CD4-positive, alpha-beta T cell treated with Interleukin-12 subunit alpha and Interleukin-12 subunit beta, for 1 hour (primary cell): ENCODE measurements at regions not wholly inside any gene's neighbourhood (a gene's known extent, or its start where the extent isn't known, plus 50 kb on each side); places are given as distances from the start of the nearest gene placed in this dataset.
"Not testable (repeated sequence)": the region's sequence is repeated elsewhere in the genome, so short reads cannot be mapped to it uniquely, and the experiment has no call there.

Experiments used
- DNase-seq: peaks from one replicate; pipeline ENCODE4 v3.0.0-alpha.2; 2020

DNA sequence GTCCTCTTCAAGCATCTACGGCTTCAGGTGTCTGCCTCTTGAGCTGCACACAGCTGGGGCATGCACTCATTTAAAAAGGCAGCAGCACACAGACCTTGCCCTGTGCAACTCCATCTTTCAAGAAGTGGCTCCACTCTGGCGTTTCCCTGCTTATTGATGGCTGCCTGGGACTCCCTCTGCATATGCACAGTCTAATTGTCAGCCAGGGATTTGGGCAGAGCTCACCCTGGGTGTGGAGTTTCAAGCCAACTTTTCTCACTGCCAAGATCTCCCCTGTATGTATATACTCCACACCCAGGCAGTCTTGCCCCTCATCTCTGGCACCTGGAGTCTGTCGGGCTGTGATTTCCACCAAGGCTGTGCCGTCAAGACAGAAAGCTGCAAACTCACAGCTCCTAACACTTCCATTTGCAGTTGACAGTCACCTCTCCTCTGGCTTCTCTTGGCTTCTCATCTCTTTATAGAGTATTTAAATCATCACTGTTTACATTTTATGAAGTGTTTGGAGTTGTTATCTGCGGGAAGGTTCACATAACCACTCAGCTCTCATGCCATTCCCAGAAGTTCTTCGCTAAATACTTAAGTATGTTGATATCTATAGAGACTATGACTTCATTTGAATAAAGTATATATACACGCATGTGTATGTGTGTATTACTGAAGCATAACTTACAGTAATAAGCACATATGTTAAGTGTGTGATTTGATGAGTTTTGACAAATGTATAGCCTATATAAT lies 130.5 kb upstream of the ZNF469 start:
- DNase-seq, result not testable (repeated sequence)

DNA sequence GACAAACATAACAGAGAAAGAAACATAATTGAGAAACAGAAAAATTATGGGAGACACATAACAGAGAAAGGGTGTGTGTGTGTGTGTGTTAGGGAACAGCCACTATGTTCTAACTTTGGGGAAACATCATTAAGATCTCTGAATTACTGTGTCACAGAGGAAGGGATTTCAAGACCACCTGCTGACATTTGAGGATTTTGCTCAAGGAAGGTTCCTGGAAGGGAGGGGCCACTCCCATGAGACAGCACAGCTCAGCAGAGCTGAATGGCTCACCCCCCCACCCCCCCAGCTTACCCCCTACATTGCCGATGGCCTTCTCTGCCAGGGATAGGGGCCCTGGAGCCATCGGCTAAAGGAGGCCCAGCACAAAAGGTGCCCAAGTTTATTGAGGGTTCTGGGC lies 124.6 kb upstream of the ZNF469 start:
- not testable (repeated sequence) for DNase-seq

DNA sequence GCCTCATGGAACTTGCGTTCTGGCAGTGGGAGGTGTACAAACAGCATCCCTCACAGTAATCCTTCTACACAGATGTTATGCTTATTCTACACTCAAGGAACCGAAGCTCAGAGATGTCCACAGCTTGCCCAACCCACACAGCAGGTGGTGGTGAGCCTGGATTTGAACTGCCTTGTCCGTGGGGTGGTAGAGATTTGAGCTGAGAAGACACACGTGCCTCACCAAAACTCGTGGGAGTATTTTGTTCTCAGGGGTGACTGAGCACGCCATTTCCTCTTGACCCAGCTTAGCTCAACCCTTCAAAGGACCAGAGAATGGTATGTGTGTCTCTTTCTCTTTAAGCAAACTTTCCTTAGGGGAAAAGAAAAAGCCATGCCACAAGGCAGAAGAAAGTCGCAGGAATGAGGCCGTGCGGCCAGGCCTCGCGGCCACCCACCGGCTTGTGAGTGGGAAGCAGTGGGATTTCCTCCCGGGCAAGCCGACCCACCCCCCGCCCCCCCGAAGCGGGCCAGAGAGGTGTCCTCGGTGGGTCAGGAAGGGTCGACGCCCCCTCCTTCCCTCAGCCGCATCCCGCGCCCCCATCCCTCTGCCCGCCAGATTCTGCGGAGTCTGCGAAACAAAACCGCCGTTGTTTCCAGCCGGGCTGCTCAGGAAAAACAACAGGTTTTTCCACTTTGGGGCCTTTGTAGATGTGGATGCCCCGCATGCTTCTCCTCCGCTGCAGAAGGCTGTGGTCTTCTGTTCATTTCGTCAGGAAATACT lies 123.8 kb upstream of the ZNF469 start:
- not testable (repeated sequence) for DNase-seq

DNA sequence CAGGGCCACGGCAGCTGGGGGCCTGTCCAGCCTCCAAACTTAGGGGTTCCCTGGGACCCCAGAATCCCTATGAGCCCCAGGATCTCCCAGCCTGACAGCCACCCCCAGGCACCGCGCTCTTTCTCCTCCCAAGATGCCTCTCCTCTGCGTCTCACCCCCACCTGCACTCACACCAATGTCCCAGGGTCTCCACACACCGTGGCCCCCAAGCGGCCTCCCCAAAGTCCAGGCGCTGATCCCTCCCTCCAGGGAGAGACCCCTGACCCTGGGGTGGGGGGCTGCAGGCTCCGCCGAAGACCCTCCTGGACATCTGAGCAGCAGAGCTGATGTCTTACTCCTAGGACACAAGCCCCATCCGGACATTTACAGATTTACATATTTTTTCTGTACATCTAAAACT lies 123.2 kb upstream of the ZNF469 start:
- DNase-seq, result not testable (repeated sequence)

GRCh38 chr16:88260146-88260545 lies 122.6 kb upstream of the ZNF469 start:
- DNase-seq, result not testable (repeated sequence)

DNA sequence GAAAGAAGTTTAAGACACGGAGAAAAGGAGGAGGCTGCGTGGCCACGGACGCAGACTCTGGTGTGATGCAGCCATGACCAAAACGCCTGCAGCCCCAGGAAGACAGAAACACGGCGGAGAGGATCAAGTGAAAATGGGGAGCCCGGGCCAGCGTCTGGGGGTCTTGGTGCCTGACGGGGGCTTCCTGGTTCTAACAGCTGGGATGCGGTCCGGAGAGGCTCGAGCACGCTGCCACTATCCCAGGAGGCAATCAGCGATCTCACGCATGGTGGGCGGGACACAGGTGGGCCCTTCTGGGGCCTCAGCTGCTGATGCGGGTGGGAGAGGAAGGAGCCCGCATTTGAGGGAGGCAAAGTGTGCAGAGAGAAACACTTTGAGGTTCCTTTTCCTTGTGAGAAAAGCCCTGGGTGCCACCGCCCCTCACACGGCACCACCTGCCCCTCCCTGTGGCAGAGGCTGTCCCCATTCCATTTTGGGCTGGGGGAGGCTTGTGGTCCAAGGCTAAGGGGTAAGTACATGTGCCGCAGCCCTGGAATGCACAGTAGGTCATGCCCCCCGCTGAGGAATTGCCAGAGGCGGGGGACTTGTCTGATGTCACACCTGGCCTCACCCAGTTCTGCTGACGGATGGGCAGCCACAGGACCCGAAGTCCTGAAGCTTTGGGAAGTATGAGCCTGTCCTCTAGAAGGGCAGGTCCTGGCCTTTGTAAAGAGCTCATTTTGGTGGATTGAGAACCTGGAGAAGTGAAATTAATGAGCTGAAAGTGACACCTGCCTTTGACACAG lies 121.7 kb upstream of the ZNF469 start:
- not testable (repeated sequence) for DNase-seq

- DNase-seq, result not testable (repeated sequence)
These were observed 120.7 kb upstream of the ZNF469 start for GRCh38 chr16:88261814-88262605.

DNA sequence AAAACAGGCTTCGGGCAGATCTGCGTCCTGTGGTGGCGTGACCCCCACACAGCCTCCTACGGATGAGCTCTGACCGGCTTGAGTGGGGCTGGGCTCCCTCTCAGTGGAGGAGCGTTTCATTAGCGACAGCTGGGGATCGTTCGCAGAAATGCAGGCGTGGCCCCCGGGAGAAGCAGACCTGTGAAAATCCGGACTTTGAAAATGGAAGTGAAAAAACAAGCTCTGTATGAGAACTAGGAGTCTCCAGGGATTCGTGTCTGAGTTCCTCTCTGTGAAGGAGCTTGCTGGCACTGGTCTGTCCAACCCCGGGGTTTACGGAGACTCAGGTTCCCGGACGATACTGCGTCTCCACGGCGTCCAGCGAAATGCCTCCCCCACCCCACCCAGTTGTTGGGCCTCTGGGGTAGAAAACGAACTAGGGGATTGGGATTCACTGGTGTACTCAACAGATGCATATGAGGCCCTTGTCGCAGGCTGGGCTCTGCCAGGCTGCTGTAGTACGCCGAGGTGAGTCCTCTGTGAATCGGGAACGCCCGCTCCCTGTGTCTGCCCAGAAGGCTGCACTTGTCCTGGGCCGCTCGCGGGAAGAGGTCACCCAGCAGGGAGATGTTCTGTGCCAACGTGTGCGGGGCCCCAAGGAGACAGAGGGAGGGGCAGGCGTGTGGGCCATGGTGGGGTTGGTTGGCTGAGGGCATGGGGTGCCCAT lies 119.7 kb upstream of the ZNF469 start:
- not testable (repeated sequence) for DNase-seq

DNA sequence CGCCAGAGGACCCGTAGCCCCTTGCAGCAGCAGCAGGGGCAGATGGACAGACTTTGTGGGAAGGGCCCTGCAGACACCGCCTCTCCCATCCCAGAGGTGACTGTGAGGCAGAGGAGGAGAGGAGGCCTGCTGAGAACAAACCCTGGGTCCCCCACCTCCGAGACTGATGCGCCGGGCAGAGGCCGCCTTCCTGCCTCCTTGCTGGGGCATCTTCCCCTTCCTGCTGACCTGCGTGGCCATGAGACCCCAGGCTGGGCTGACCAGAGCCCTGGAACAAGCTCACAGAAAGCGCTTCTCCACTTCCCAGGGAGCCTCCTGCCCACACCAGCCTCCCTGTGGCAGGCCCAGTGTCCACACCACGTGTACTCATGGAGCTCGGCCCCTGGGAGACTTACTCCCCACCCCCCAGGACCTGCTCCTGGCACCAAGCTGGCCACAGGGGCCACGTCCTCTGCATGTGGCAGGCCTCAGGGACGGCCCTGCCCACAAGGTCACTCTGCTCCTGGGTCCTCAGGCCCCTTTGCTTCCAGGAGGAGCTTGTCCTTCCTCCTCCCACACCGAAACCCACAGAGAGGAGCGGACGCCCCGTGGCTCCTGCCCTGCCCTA lies 119.0 kb upstream of the ZNF469 start:
- DNase-seq, result not testable (repeated sequence)

- peak; percentile 44 for DNase-seq
These were observed 118.0 kb upstream of the ZNF469 start for GRCh38 chr16:88264641-88265285.

- DNase-seq, result peak; percentile 42
These were observed 117.3 kb upstream of the ZNF469 start for GRCh38 chr16:88265286-88265938.

DNA sequence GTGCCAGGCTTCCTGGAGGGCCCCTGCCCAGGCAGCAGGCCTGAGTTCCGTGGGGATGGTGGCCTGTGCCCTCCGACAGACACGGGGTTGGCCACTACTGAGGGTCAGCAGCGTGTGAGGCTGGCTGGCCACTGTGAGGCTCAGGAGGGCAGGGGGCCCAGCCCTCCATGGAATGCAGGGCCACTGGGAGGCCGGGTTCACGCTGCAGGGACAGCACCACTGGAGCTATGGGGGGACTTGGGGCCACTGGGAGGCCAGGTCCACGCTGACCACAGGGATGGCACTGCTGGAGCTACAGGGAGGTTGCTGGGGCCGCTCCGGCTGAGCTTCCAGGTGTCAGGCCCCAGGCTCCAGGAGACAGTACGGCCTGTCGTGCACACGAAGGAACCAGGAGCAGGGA lies 116.7 kb upstream of the ZNF469 start:
- DNase-seq, result not testable (repeated sequence)

DNA sequence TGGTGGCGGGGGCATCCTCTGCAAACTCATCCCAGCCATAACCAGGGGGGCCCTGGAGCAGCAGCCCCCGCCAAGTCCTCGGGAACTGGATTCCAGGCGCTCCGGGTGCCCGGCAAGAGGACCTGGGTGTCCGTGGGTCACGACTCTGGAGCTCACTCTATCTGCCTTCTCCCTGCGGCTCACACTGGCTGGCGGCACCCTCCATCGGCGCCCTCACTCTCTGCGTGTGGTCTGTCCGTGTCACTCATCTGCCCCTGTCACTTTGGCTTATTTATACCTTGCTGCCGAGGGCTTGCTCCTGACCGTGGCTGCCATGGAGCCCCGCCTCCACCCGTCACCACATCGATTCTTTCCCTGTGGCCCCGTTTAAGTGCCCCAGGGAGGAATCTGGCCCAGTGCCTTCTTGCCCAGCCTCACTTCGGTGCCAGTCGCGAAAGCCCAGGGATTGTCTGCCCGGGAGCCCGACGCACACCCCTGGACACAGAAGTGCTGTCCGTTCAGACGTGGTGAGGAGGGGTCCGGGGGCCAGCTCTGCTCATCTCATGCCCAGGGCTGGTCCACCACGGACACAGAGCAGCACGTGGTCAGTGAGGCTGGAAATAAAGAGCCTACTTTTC lies 115.7 kb upstream of the ZNF469 start:
- DNase-seq, result not testable (repeated sequence)

- not testable (repeated sequence) for DNase-seq
These were observed 114.4 kb upstream of the ZNF469 start for GRCh38 chr16:88268186-88268970.

DNA sequence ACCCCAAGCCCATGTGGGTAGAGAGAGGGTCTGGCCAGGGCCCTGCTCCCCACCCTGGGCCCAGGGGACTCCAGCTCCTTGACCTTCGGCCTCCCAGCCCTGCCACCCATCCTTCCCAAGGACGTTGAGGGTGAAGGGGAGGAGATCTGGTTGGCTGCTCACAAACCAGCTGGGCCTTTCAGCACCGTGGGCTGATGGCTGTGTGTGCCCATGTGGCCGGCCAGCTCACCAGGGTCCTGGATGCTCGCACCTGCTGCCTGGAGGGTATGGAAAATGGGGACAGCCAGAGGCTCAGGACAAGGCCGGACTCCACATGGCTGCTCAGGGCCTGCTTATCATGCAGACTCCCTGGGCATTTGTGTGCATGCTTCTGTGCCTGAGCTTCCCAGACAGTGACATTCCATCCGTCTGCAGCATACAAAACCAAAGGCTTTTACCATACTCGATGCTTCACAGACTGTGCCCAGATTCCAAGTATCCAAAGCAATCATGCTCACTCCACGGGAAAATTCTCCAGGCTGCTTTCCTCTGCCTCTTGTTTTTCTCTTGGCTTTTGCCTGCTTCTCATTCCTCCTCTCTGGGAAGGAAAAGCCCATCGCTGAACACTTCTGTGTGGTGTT lies 112.5 kb upstream of the ZNF469 start:
- not testable (repeated sequence) for DNase-seq

DNA sequence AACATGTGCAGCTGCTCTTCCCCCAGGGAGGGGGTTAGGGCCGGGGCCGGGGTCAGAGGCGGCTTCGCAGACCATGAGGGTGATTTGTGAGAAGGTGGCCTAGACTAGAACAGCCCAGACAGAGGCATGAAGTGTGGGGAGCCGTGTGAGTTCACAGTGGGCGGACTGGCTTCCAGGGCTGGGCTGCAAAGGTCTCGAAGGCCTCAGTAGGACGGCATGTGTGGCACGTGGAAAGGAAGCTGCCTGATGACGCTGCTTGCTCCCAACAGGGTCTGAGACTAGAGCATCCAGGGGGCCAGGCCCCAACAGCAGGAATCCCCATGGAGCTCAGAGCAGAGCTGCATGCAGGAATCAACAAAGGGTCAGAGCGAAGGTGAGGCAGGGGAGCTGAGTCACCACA lies 111.5 kb upstream of the ZNF469 start:
- not testable (repeated sequence) for DNase-seq

DNA sequence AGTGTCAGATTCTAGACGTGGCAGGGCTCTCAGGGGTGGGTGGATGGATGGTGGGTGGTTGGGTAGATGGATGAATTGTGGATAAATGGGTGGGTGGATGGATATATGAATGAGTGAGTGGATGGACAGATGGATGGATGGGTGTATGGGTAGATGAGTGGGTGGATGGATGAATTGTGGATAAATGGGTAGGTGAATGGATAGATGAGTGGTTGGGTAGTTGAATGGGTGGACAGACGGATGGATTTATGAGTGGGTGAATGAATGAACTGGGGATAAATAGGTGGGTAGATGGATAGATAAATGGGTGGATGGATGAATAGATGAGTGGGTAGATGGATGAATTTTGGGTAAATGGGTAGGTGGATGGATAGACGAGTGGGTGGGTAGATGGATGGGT lies 111.0 kb upstream of the ZNF469 start:
- DNase-seq, result not testable (repeated sequence)

DNA sequence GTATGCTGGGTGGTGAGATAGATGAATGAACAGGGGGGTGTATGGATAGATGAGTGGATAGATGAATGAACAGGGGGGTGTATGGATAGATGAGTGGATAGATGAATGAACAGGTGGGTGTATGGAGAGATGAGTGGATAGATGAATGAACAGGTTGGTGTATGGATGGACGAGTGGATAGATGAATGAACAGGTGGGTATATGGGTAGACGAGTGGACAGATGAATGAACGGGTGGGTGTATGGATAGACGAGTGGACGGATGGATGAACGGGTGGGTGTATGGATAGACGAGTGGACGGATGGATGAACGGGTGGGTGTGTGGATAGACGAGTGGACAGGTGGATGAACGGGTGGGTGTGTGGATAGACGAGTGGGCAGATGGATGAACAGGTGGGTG lies 110.3 kb upstream of the ZNF469 start:
- DNase-seq, result not testable (repeated sequence)
